SK-N-SH treated with all-trans-retinoic acid at 6 μM for 48 hours (cell line): ENCODE measurements at regions not wholly inside any gene's neighbourhood (a gene's known extent, or its start where the extent isn't known, plus 50 kb on each side); places are given as distances from the start of the nearest gene placed in this dataset.

Experiments used
- ARNTL ChIP-seq: fragments of 450-650 bp; formaldehyde crosslinking; IDR thresholded peaks from 2 replicates; pipeline ENCODE4 v1.5.0; 2020; ENCODE audit warnings: low read depth, mild to moderate bottlenecking, moderate library complexity, borderline replicate concordance
- CREB5 ChIP-seq: fragments of 250-450 bp; sonication (Bioruptor Pico); IDR thresholded peaks from 2 replicates; pipeline ENCODE4 v1.5.1; 2020; ENCODE audit warnings: low read depth, mild to moderate bottlenecking, moderate library complexity
- ESRRG ChIP-seq: fragments of 250-450 bp; sonication (Bioruptor Pico); IDR thresholded peaks from 2 replicates; pipeline ENCODE4 v1.6.1; 2021; ENCODE audit warnings: mild to moderate bottlenecking
- ISL1 ChIP-seq: fragments of 250-450 bp; sonication (Bioruptor Pico); IDR thresholded peaks from 2 replicates; pipeline ENCODE4 v2.1.2; 2022; ENCODE audit warnings: mild to moderate bottlenecking, moderate library complexity
- TF ChIP-seq, protein P1 (sequence below): fragments of 250-450 bp; sonication (Bioruptor Pico); IDR thresholded peaks from 2 replicates; pipeline ENCODE4 v1.8.0; 2020; ENCODE audit warnings: mild to moderate bottlenecking, moderate library complexity, borderline replicate concordance

DNA sequence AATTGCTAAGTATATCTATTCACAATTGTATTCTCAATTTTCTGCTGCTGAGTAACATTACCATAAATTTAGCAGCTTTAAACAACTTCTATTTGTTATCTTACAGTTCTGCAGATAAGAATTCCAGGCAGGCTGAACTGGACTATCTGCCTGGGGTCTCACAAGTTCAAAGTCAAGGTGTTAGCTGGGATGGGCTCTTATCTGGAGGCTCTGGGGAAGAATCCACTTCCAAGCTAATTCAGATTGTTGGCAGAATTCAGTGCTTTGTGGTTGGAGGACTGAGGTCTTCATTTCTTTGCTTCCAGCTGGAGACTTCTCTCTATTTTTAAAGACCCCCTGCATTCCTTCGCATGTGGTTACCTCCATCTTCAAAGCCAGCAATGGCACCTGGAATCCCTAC, 329.9 kb upstream of the ISX start:
- no peak for TF ChIP-seq ARNTL
- TF ChIP-seq CREB5 (CRISPR knock-in tag): no peak
- TF ChIP-seq ESRRG (CRISPR knock-in tag): no peak
- TF ChIP-seq, protein P1, sequence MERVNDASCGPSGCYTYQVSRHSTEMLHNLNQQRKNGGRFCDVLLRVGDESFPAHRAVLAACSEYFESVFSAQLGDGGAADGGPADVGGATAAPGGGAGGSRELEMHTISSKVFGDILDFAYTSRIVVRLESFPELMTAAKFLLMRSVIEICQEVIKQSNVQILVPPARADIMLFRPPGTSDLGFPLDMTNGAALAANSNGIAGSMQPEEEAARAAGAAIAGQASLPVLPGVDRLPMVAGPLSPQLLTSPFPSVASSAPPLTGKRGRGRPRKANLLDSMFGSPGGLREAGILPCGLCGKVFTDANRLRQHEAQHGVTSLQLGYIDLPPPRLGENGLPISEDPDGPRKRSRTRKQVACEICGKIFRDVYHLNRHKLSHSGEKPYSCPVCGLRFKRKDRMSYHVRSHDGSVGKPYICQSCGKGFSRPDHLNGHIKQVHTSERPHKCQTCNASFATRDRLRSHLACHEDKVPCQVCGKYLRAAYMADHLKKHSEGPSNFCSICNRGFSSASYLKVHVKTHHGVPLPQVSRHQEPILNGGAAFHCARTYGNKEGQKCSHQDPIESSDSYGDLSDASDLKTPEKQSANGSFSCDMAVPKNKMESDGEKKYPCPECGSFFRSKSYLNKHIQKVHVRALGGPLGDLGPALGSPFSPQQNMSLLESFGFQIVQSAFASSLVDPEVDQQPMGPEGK (CRISPR knock-in tag): no peak
- no peak for TF ChIP-seq ISL1 (CRISPR knock-in tag)
